Adrenal gland (tissue), 9 donors: ENCODE measurements at regions not wholly inside any gene's neighbourhood (a gene's known extent, or its start where the extent isn't known, plus 50 kb on each side); places are given as distances from the start of the nearest gene placed in this dataset.

Experiments
- DNase-seq, 7 donors: peaks; one replicate each; pipeline ENCODE4 v3.0.0-alpha.2; 2019 to 2020
- H3K27ac ChIP-seq, 5 donors: fragments of 200-600 bp; sonication (generic) in 4 of 5; 1 replicate in 3 of 5; 2 replicates in 2 of 5; pipeline versions ENCODE4 v1.5.1 to v1.8.0; 2016 to 2020; ENCODE audit warnings: mild to moderate bottlenecking in 1 of 5
- H3K27me3 ChIP-seq: fragments of 200-600 bp; 2 replicates; pipeline ENCODE4 v1.8.0; 2021
- H3K36me3 ChIP-seq, 2 donors: fragments of 200-600 bp; replicated peaks in 1 of 2; 1 replicate in 1 of 2; 2 replicates in 1 of 2; pipeline versions ENCODE4 v1.5.1 to v1.8.0; 2018 to 2022
- H3K4me1 ChIP-seq, 2 donors: fragments of 200-600 bp; replicated peaks in 1 of 2; 1 replicate in 1 of 2; 2 replicates in 1 of 2; pipeline versions ENCODE4 v1.5.1 to v1.8.0; 2018 to 2021
- H3K4me3 ChIP-seq, 4 donors: fragments of 200-600 bp; sonication (generic) in 3 of 4; one replicate each; pipeline ENCODE4 v1.5.1; 2016 to 2018
- H3K9me3 ChIP-seq, 3 donors: fragments of 200-600 bp; sonication (generic) in 1 of 3; replicated peaks in 1 of 3; 1 replicate in 2 of 3; 2 replicates in 1 of 3; pipeline versions ENCODE4 v1.5.1 to v1.8.0; 2016 to 2021
- POLR2A ChIP-seq, 2 donors: fragments of 450-650 bp; IDR thresholded peaks; one replicate each; pipeline ENCODE4 v1.6.1; 2017; ENCODE audit warnings: antibody characterized with exemption in 2 of 2, mild to moderate bottlenecking in 2 of 2, moderate library complexity in 1 of 2
- WGBS, 4 donors: extraction: QIAGEN DNeasy Blood & Tissue Kit in 2 of 4; methylation state at CpG; one replicate each; pipeline versions ENCODE4 v1.1.5 to v1.1.7; 2013 to 2017; 5-methylcytosine and 5-hydroxymethylcytosine counted together
- intact Hi-C, 2 donors: fragments of 100-400 bp; cut with DNase I; formaldehyde crosslinking; loops; one replicate each; pipeline versions ENCODE4 v1.14.1 to v1.15.0; 2022 to 2023
- TF ChIP-seq, protein P1 (sequence below), 6 experiments: fragments of 450-650 bp in 4 of 6; fragments of 200-600 bp in 2 of 6; sonication (generic) in 1 of 6; IDR thresholded peaks; 1 replicate in 5 of 6; 2 replicates in 1 of 6; pipeline versions ENCODE4 v1.5.1 to v1.8.0; 2016 to 2021; ENCODE audit warnings: antibody characterized with exemption in 6 of 6, mild to moderate bottlenecking in 2 of 6, moderate library complexity in 1 of 6
- donor health status: healthy with polysubstance abuse.
- donor health status: Bipolar disorder and iron deficiency.
- donor health status: DM: yes; HTN: yes; CAD: no.
- donor health status: DM: no; HTN: no; CAD: no.
- donor health status: DM: no; HTN: no; CAD: no.

- no peak for DNase-seq
- Histone ChIP-seq H3K27ac (no peak overlapping the region), H3K27me3 (no peaks in the 10 kb centered on the region), H3K36me3 (no peaks in the 10 kb centered on the region), H3K4me3 (no peak overlapping the region), H3K4me1 (no peaks in the 10 kb centered on the region), H3K9me3 (no peaks in the 10 kb centered on the region)
- TF ChIP-seq, protein P1, sequence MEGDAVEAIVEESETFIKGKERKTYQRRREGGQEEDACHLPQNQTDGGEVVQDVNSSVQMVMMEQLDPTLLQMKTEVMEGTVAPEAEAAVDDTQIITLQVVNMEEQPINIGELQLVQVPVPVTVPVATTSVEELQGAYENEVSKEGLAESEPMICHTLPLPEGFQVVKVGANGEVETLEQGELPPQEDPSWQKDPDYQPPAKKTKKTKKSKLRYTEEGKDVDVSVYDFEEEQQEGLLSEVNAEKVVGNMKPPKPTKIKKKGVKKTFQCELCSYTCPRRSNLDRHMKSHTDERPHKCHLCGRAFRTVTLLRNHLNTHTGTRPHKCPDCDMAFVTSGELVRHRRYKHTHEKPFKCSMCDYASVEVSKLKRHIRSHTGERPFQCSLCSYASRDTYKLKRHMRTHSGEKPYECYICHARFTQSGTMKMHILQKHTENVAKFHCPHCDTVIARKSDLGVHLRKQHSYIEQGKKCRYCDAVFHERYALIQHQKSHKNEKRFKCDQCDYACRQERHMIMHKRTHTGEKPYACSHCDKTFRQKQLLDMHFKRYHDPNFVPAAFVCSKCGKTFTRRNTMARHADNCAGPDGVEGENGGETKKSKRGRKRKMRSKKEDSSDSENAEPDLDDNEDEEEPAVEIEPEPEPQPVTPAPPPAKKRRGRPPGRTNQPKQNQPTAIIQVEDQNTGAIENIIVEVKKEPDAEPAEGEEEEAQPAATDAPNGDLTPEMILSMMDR (IDR thresholded peaks at IDR 0.05): no peak
- TF ChIP-seq POLR2A (IDR thresholded peaks at IDR 0.05): no peak
- WGBS, 4 donors: 64 to 69% (median 66%) methylated on average over 2 of the region's 2 CpGs
- intact Hi-C loops: no loop called here
Observed at GRCh38 chr14:42299692-42300091, 693.0 kb downstream of the LRFN5 start.

DNA sequence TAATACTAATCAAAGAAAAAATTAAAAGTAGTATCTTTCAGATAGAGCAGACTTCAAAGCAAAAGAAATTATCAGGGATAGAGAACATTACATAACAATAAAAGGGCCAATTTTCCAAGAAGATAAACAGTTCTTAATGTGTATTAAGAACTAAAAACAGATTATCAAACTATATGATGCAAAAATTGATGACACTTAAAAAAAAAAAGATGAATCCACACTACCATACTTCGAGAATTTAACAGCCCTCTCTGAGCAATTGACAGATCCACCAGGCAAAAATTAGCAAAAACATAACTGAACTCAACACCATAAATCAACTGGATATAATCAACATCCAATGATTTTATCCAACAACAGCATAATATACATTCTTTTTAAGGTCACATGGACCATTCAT is 686.5 kb downstream of the LRFN5 start:
- H3K4me1 ChIP-seq: no peaks in the 10 kb centered on the region
- intact Hi-C loops: no loop called here
- H3K4me3 ChIP-seq: no peak overlapping the region
- 35 to 65% (median 56%) methylated on average over 1 of the region's 1 CpG for WGBS, 4 donors
- no peak for DNase-seq
- TF ChIP-seq, protein P1 (IDR thresholded peaks at IDR 0.05): no peak
- H3K27me3 ChIP-seq: no peaks in the 10 kb centered on the region
- H3K27ac ChIP-seq: no peak overlapping the region
- H3K9me3 ChIP-seq: no peaks in the 10 kb centered on the region
- no peaks in the 10 kb centered on the region for H3K36me3 ChIP-seq

GRCh38 chr14:42277840-42278239 is 671.2 kb downstream of the LRFN5 start:
- Histone ChIP-seq H3K9me3 (no peaks in the 10 kb centered on the region), H3K4me3 (no peak overlapping the region), H3K36me3 (no peaks in the 10 kb centered on the region), H3K27me3 (no peaks in the 10 kb centered on the region), H3K4me1 (no peaks in the 10 kb centered on the region), H3K27ac (no peak overlapping the region)
- TF ChIP-seq, protein P1 (IDR thresholded peaks at IDR 0.05): no peak
- TF ChIP-seq POLR2A (IDR thresholded peaks at IDR 0.05): no peak
- WGBS, 4 donors: 54 to 66% (median 59%) methylated on average over 2 of the region's 2 CpGs
- no peak for DNase-seq
- intact Hi-C loops: no loop called here

GRCh38 chr14:42269234-42269633 is 662.6 kb downstream of the LRFN5 start:
- no peak for TF ChIP-seq POLR2A (IDR thresholded peaks at IDR 0.05)
- TF ChIP-seq, protein P1 (IDR thresholded peaks at IDR 0.05): no peak
- WGBS, 4 donors: 58 to 77% (median 61%) methylated on average over 1 of the region's 1 CpG
- Histone ChIP-seq H3K4me1 (no peaks in the 10 kb centered on the region), H3K27me3 (no peaks in the 10 kb centered on the region), H3K36me3 (no peaks in the 10 kb centered on the region), H3K9me3 (no peaks in the 10 kb centered on the region), H3K4me3 (no peak overlapping the region), H3K27ac (no peak overlapping the region)
- DNase-seq: no peak
- intact Hi-C loops: no loop called here
